Ovary (tissue), 3 donors: ENCODE measurements at regions not wholly inside any gene's neighbourhood (a gene's known extent, or its start where the extent isn't known, plus 50 kb on each side); places are given as distances from the start of the nearest gene placed in this dataset.

Experiments used
- CTCF ChIP-seq, 3 donors: fragments of 450-650 bp in 2 of 3; fragments of 200-600 bp in 1 of 3; IDR thresholded peaks; one replicate each; pipeline versions ENCODE4 v1.5.1 to v1.8.0; 2016 to 2022; ENCODE audit warnings: antibody characterized with exemption in 3 of 3, mild to moderate bottlenecking in 1 of 3
- EP300 ChIP-seq: sonication (generic); formaldehyde crosslinking; IDR thresholded peaks from one replicate; pipeline ENCODE4 v1.6.1; 2017; ENCODE audit warnings: antibody characterized with exemption
- POLR2A ChIP-seq: fragments of 450-650 bp; IDR thresholded peaks from one replicate; pipeline ENCODE4 v1.6.1; 2017; ENCODE audit warnings: antibody characterized with exemption, mild to moderate bottlenecking, moderate library complexity
- donor health status: DM: no; HTN: no; CAD: no.

- no peak for TF ChIP-seq EP300
- no peak for TF ChIP-seq CTCF (IDR thresholded peaks at IDR 0.05)
- TF ChIP-seq POLR2A, result no peak
Observed at GRCh38 chr2:8310557-8311455, 371.1 kb upstream of the ID2 start.
